Epithelial cell of esophagus (primary cell): ENCODE measurements at regions not wholly inside any gene's neighbourhood (a gene's known extent, or its start where the extent isn't known, plus 50 kb on each side); places are given as distances from the start of the nearest gene placed in this dataset.
A peak's percentile ranks its signal among the peaks of the same experiment; 100 is the strongest.

Experiments used
- DNase-seq: peaks from one replicate; pipeline ENCODE4 v3.0.0; 2010; ENCODE audit warnings: low read depth
- H3K4me3 ChIP-seq: 2 replicates; pipeline ENCODE4 v1.5.1; 2011; ENCODE audit warnings: mild to moderate bottlenecking, low read length, control low read depth
- CTCF ChIP-seq: IDR thresholded peaks from 2 replicates; pipeline ENCODE4 v1.5.1; 2011; ENCODE audit warnings: low read depth, mild to moderate bottlenecking, low read length, control low read depth, inconsistent platforms; ENCODE audit not compliant: insufficient read depth; ENCODE audit errors: missing control alignments

GRCh38 chr2:164142755-164143154, 406.9 kb upstream of the FIGN start:
- no peak for DNase-seq
- TF ChIP-seq CTCF = no peak
- H3K4me3 ChIP-seq = no peak overlapping the region

- no peak overlapping the region for H3K4me3 ChIP-seq
- TF ChIP-seq CTCF = no peak
- no peak for DNase-seq
Observed at GRCh38 chr2:164141271-164141670, 405.5 kb upstream of the FIGN start.

- no peak for DNase-seq
- no peak overlapping the region for H3K4me3 ChIP-seq
- TF ChIP-seq CTCF = no peak
Observed at GRCh38 chr2:164138750-164139149, 402.9 kb upstream of the FIGN start.

GRCh38 chr2:164134336-164134735, 398.5 kb upstream of the FIGN start:
- H3K4me3 ChIP-seq = no peak overlapping the region
- no peak for DNase-seq
- no peak for TF ChIP-seq CTCF

GRCh38 chr2:164127971-164128527, 392.2 kb upstream of the FIGN start:
- TF ChIP-seq CTCF = no peak

GRCh38 chr2:164126960-164127660, 391.3 kb upstream of the FIGN start:
- DNase-seq = peak; percentile 9
- H3K4me3 ChIP-seq = no peak overlapping the region
- peak; percentile 37 for TF ChIP-seq CTCF

More at GRCh38 chr2:164127971-164128527, 392.2 kb upstream of the FIGN start:
- no peak for DNase-seq
- H3K4me3 ChIP-seq = no peak overlapping the region

- TF ChIP-seq CTCF = no peak
- H3K4me3 ChIP-seq = no peak overlapping the region
- DNase-seq = no peak
Observed at GRCh38 chr2:164115806-164116205, 380.0 kb upstream of the FIGN start.
